Endothelial cell of umbilical vein (primary cell): ENCODE measurements at regions not wholly inside any gene's neighbourhood (a gene's known extent, or its start where the extent isn't known, plus 50 kb on each side); places are given as distances from the start of the nearest gene placed in this dataset.

Source experiments
- EZH2 ChIP-seq: IDR thresholded peaks from 2 replicates; pipeline ENCODE4 v1.6.1; 2012; ENCODE audit warnings: borderline replicate concordance, low read depth, mild to moderate bottlenecking, moderate library complexity, low read length, inconsistent platforms; ENCODE audit not compliant: severe bottlenecking
- JUN ChIP-seq: IDR thresholded peaks from 2 replicates; pipeline ENCODE4 v1.6.1; 2011; ENCODE audit warnings: borderline replicate concordance, low read depth; ENCODE audit not compliant: insufficient read length, insufficient read depth
- POLR2A ChIP-seq: IDR thresholded peaks from 2 replicates; pipeline ENCODE4 v1.6.1; 2012; ENCODE audit warnings: low read depth, mild to moderate bottlenecking, control low read depth, low read length
- POLR2AphosphoS5 ChIP-seq: IDR thresholded peaks from 2 replicates; pipeline ENCODE4 v1.6.1; 2012; ENCODE audit warnings: low read depth, mild to moderate bottlenecking, control low read depth, low read length, moderate library complexity; ENCODE audit not compliant: insufficient read depth
- TF ChIP-seq, protein P1 (sequence below), 2 donors: IDR thresholded peaks; 1 replicate in 1 of 2; 2 replicates in 1 of 2; pipeline ENCODE4 v1.5.1; 2011; ENCODE audit warnings: low read length in 2 of 2, mild to moderate bottlenecking in 2 of 2, moderate library complexity in 2 of 2, control low read depth in 1 of 2, inconsistent platforms in 1 of 2, low read depth in 1 of 2; ENCODE audit not compliant: insufficient read depth in 1 of 2; ENCODE audit errors: extremely low read depth in 1 of 2
- TF ChIP-seq, protein P2 (sequence below): IDR thresholded peaks from 2 replicates; pipeline ENCODE4 v1.6.1; 2011; ENCODE audit not compliant: insufficient read depth, insufficient read length

DNA sequence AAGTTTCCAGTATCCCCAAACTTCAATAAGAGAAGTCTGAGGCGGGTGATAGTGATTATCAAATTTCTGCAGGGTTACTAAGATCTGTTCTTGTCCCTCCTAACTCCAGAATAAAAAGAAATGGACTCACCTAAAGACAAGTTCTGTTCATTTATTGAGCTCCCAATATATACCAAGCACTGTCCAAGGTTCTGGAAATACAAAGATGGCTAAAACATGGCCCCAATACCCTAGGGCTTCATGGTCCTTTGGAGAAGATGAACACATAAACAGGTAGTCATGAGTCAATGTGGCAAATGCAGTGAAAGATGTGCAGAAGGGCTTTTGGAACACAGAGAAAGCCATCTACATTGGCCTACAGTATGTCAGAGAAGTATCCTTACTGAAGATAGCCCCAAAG, 231.2 kb downstream of the PPP1R2C start:
- no peak for TF ChIP-seq POLR2AphosphoS5
- no peak for TF ChIP-seq EZH2
- TF ChIP-seq, protein P1, sequence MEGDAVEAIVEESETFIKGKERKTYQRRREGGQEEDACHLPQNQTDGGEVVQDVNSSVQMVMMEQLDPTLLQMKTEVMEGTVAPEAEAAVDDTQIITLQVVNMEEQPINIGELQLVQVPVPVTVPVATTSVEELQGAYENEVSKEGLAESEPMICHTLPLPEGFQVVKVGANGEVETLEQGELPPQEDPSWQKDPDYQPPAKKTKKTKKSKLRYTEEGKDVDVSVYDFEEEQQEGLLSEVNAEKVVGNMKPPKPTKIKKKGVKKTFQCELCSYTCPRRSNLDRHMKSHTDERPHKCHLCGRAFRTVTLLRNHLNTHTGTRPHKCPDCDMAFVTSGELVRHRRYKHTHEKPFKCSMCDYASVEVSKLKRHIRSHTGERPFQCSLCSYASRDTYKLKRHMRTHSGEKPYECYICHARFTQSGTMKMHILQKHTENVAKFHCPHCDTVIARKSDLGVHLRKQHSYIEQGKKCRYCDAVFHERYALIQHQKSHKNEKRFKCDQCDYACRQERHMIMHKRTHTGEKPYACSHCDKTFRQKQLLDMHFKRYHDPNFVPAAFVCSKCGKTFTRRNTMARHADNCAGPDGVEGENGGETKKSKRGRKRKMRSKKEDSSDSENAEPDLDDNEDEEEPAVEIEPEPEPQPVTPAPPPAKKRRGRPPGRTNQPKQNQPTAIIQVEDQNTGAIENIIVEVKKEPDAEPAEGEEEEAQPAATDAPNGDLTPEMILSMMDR (IDR thresholded peaks at IDR 0.05; ENCODE audit: extremely low read depth in 1 of 2, insufficient read depth in 1 of 2, low read depth in 1 of 2, low read length in 2 of 2): no peak
- TF ChIP-seq POLR2A: no peak
- no peak for TF ChIP-seq JUN
- TF ChIP-seq, protein P2, sequence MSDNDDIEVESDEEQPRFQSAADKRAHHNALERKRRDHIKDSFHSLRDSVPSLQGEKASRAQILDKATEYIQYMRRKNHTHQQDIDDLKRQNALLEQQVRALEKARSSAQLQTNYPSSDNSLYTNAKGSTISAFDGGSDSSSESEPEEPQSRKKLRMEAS: no peak
